Adrenal gland (tissue), 5 donors: ENCODE measurements at regions not wholly inside any gene's neighbourhood (a gene's known extent, or its start where the extent isn't known, plus 50 kb on each side); places are given as distances from the start of the nearest gene placed in this dataset.

Source experiments
- POLR2A ChIP-seq, 2 donors: fragments of 450-650 bp; IDR thresholded peaks; one replicate each; pipeline ENCODE4 v1.6.1; 2017; ENCODE audit warnings: antibody characterized with exemption in 2 of 2, mild to moderate bottlenecking in 2 of 2, moderate library complexity in 1 of 2
- TF ChIP-seq, protein P1 (sequence below), 6 experiments: fragments of 450-650 bp in 4 of 6; fragments of 200-600 bp in 2 of 6; sonication (generic) in 1 of 6; IDR thresholded peaks; 1 replicate in 5 of 6; 2 replicates in 1 of 6; pipeline versions ENCODE4 v1.5.1 to v1.8.0; 2016 to 2021; ENCODE audit warnings: antibody characterized with exemption in 6 of 6, mild to moderate bottlenecking in 2 of 6, moderate library complexity in 1 of 6
- donor health status: DM: no; HTN: no; CAD: no.

DNA sequence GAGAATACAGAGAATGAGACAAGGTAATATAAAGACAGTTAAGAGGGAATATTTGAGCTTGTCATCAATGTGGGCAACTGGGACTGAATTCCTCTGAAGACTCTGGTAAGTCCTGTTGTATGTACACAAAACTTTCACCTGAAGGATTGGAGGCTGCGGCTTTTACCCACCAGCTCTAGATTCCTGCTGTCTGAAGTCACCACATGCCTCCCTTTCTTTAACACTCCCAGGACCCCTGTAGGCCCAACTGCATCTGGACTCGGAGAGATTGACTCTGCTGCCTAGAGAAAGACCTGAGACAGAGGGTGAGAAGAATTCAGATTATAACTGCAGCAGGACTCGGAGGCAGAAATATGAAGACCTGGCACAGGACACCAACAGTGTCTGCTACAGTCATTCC, 1048.0 kb downstream of the PDHA2 start:
- TF ChIP-seq, protein P1, sequence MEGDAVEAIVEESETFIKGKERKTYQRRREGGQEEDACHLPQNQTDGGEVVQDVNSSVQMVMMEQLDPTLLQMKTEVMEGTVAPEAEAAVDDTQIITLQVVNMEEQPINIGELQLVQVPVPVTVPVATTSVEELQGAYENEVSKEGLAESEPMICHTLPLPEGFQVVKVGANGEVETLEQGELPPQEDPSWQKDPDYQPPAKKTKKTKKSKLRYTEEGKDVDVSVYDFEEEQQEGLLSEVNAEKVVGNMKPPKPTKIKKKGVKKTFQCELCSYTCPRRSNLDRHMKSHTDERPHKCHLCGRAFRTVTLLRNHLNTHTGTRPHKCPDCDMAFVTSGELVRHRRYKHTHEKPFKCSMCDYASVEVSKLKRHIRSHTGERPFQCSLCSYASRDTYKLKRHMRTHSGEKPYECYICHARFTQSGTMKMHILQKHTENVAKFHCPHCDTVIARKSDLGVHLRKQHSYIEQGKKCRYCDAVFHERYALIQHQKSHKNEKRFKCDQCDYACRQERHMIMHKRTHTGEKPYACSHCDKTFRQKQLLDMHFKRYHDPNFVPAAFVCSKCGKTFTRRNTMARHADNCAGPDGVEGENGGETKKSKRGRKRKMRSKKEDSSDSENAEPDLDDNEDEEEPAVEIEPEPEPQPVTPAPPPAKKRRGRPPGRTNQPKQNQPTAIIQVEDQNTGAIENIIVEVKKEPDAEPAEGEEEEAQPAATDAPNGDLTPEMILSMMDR (IDR thresholded peaks at IDR 0.05), result no peak
- TF ChIP-seq POLR2A (IDR thresholded peaks at IDR 0.05), result no peak
